Naive thymus-derived CD4-positive, alpha-beta T cell (primary cell): ENCODE measurements at regions not wholly inside any gene's neighbourhood (a gene's known extent, or its start where the extent isn't known, plus 50 kb on each side); places are given as distances from the start of the nearest gene placed in this dataset.
A peak's percentile ranks its signal among the peaks of the same experiment; 100 is the strongest.

Experiments
- ATAC-seq: fragments of 150-1000 bp; cut with Tn5 transposase; 2 replicates; pipeline ENCODE4 v1.10.0; 2021; ENCODE audit warnings: mild to moderate bottlenecking, moderate library complexity
- CTCF ChIA-PET: fragments of 350-600 bp; sonication (Branson Sonifier 250); formaldehyde crosslinking; loops from one replicate; lab custom pipeline; 2021; ENCODE audit warnings: antibody characterized with exemption; lab: Charles Lee
- POLR2A ChIA-PET: fragments of 350-600 bp; sonication (Branson Sonifier 250); formaldehyde crosslinking; loops from one replicate; lab custom pipeline; 2021; ENCODE audit warnings: antibody characterized with exemption, inconsistent platforms; lab: Charles Lee
- DNase-seq, 9 donors: peaks; one replicate each; pipeline versions ENCODE4 v3.0.0 to v3.0.0-alpha.2; 2020 to 2022; ENCODE audit warnings: mixed read lengths in 1 of 9
- H3K27ac ChIP-seq: one replicate; pipeline ENCODE4 v1.7.0; 2013; ENCODE audit warnings: mild to moderate bottlenecking, low read depth, low read length, moderate library complexity
- H3K27me3 ChIP-seq, 2 donors: one replicate each; pipeline ENCODE4 v1.7.0; 2013; ENCODE audit warnings: low read length in 2 of 2, mild to moderate bottlenecking in 2 of 2, moderate library complexity in 2 of 2; ENCODE audit not compliant: control insufficient read depth in 2 of 2, insufficient read depth in 2 of 2
- H3K36me3 ChIP-seq, 3 experiments: 1 replicate in 2 of 3; 2 replicates in 1 of 3; pipeline ENCODE4 v1.7.0; 2013; ENCODE audit warnings: low read length in 3 of 3, mild to moderate bottlenecking in 3 of 3, moderate library complexity in 1 of 3; ENCODE audit not compliant: insufficient read depth in 3 of 3, control insufficient read depth in 2 of 3
- H3K4me1 ChIP-seq, 2 donors: one replicate each; pipeline ENCODE4 v1.7.0; 2013; ENCODE audit warnings: low read length in 2 of 2, mild to moderate bottlenecking in 2 of 2, moderate library complexity in 1 of 2; ENCODE audit not compliant: control insufficient read depth in 2 of 2, insufficient read depth in 2 of 2
- H3K4me3 ChIP-seq: 2 replicates; pipeline ENCODE4 v1.7.0; 2013; ENCODE audit warnings: mild to moderate bottlenecking, low read length
- H3K9me3 ChIP-seq, 3 experiments: 1 replicate in 2 of 3; 2 replicates in 1 of 3; pipeline ENCODE4 v1.7.0; 2013; ENCODE audit warnings: low read length in 3 of 3; ENCODE audit not compliant: control insufficient read depth in 2 of 3
- H3K27ac Mint-ChIP-seq, 9 donors: one replicate each; pipeline ENCODE4 v1.8.0; 2020 to 2022; ENCODE audit warnings: mixed read lengths in 9 of 9, mild to moderate bottlenecking in 8 of 9, moderate library complexity in 5 of 9, inconsistent platforms in 2 of 9
- H3K27me3 Mint-ChIP-seq, 5 donors: one replicate each; pipeline ENCODE4 v1.8.0; 2021 to 2022; ENCODE audit warnings: mixed read lengths in 5 of 5, mild to moderate bottlenecking in 1 of 5
- H3K36me3 Mint-ChIP-seq, 5 donors: one replicate each; pipeline ENCODE4 v1.8.0; 2020 to 2022; ENCODE audit warnings: mixed read lengths in 5 of 5, mild to moderate bottlenecking in 3 of 5, inconsistent platforms in 1 of 5
- H3K4me1 Mint-ChIP-seq, 7 donors: one replicate each; pipeline ENCODE4 v1.8.0; 2020 to 2022; ENCODE audit warnings: mixed read lengths in 7 of 7, mild to moderate bottlenecking in 3 of 7, inconsistent platforms in 1 of 7
- H3K4me3 Mint-ChIP-seq, 10 donors: one replicate each; pipeline ENCODE4 v1.8.0; 2020 to 2022; ENCODE audit warnings: mild to moderate bottlenecking in 10 of 10, mixed read lengths in 10 of 10, moderate library complexity in 6 of 10, inconsistent platforms in 2 of 10
- H3K9me3 Mint-ChIP-seq, 11 donors: one replicate each; pipeline ENCODE4 v1.8.0; 2020 to 2022; ENCODE audit warnings: mixed read lengths in 11 of 11, mild to moderate bottlenecking in 4 of 11, inconsistent platforms in 1 of 11, moderate library complexity in 1 of 11
- intact Hi-C, 2 donors: fragments of 100-400 bp; cut with micrococcal nuclease; formaldehyde crosslinking; loops; one replicate each; pipeline ENCODE4 v1.15.1; 2023

- Mint-ChIP-seq H3K9me3 (no peaks in the 10 kb centered on the region), H3K4me3 (no peak overlapping the region), H3K4me1 (peaks cover 0 to 1% (median 0%) of the 10 kb centered on the region in 7 donors), H3K27me3 (peaks cover 0 to 7% (median 4%) of the 10 kb centered on the region in 5 donors), H3K36me3 (no peaks in the 10 kb centered on the region), H3K27ac (no peak overlapping the region)
- Histone ChIP-seq H3K4me3 (no peak overlapping the region), H3K4me1 (no peaks in the 10 kb centered on the region), H3K27ac (no peak overlapping the region), H3K27me3 (no peaks in the 10 kb centered on the region), H3K36me3 (no peaks in the 10 kb centered on the region), H3K9me3 (no peaks in the 10 kb centered on the region)
- ATAC-seq (peak; percentile 22), DNase-seq (no peak)
- CTCF ChIA-PET, result no interaction called here
- intact Hi-C loops, result no loop called here
- POLR2A ChIA-PET, result no interaction called here
Observed at GRCh38 chr11:69880826-69881445, 61.7 kb upstream of the FGF3 start.

- H3K4me1 Mint-ChIP-seq, result peaks cover 0 to 1% (median 0%) of the 10 kb centered on the region in 7 donors
- no peaks in the 10 kb centered on the region for H3K36me3 Mint-ChIP-seq
- no peak for ATAC-seq
- peaks cover 0 to 4% (median 0%) of the 10 kb centered on the region in 5 donors for H3K27me3 Mint-ChIP-seq
- Histone ChIP-seq H3K4me1 (no peaks in the 10 kb centered on the region), H3K36me3 (no peaks in the 10 kb centered on the region), H3K27ac (no peak overlapping the region), H3K27me3 (no peaks in the 10 kb centered on the region), H3K9me3 (no peaks in the 10 kb centered on the region), H3K4me3 (no peak overlapping the region)
- DNase-seq, result no peak
- H3K9me3 Mint-ChIP-seq, result no peaks in the 10 kb centered on the region
- no peak overlapping the region for H3K4me3 Mint-ChIP-seq
- ChIA-PET CTCF (no interaction called here), POLR2A (no interaction called here)
- no peak overlapping the region for H3K27ac Mint-ChIP-seq
- intact Hi-C loops, result no loop called here
Observed at GRCh38 chr11:69881467-69882269, 62.5 kb upstream of the FGF3 start.

DNA sequence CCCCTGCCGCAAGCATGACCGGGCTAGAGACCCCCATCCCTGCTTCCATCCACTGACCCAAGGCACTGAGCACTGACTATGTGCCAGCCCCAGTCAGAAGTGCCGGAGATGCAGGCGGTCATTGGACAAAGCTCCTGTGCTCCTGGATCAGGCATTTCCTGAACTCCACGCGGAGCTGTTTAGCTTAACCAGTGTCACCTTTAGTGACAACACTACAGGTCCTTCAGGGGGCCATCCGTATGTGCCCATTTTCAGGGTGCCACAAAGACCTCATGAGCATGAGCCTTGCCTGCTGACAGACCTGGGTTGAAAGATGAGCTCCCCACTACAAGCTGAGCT, 63.0 kb upstream of the FGF3 start:
- Mint-ChIP-seq H3K4me1 (peaks cover 0 to 1% (median 0%) of the 10 kb centered on the region in 7 donors), H3K36me3 (no peaks in the 10 kb centered on the region), H3K4me3 (no peak overlapping the region), H3K27me3 (peaks cover 0 to 4% (median 0%) of the 10 kb centered on the region in 5 donors), H3K9me3 (no peaks in the 10 kb centered on the region), H3K27ac (no peak overlapping the region)
- POLR2A ChIA-PET, result interaction anchor here (0.6 kb wide), 1 partner anchor 1648 kb away, joined by 3 read pairs; no protein-coding TSS in a partner anchor
- Histone ChIP-seq H3K4me1 (no peaks in the 10 kb centered on the region), H3K27me3 (no peaks in the 10 kb centered on the region), H3K9me3 (no peaks in the 10 kb centered on the region), H3K4me3 (no peak overlapping the region), H3K27ac (no peak overlapping the region), H3K36me3 (no peaks in the 10 kb centered on the region)
- CTCF ChIA-PET, result no interaction called here
- intact Hi-C loops, result no loop called here
- no peak for ATAC-seq
- no peak for DNase-seq

DNA sequence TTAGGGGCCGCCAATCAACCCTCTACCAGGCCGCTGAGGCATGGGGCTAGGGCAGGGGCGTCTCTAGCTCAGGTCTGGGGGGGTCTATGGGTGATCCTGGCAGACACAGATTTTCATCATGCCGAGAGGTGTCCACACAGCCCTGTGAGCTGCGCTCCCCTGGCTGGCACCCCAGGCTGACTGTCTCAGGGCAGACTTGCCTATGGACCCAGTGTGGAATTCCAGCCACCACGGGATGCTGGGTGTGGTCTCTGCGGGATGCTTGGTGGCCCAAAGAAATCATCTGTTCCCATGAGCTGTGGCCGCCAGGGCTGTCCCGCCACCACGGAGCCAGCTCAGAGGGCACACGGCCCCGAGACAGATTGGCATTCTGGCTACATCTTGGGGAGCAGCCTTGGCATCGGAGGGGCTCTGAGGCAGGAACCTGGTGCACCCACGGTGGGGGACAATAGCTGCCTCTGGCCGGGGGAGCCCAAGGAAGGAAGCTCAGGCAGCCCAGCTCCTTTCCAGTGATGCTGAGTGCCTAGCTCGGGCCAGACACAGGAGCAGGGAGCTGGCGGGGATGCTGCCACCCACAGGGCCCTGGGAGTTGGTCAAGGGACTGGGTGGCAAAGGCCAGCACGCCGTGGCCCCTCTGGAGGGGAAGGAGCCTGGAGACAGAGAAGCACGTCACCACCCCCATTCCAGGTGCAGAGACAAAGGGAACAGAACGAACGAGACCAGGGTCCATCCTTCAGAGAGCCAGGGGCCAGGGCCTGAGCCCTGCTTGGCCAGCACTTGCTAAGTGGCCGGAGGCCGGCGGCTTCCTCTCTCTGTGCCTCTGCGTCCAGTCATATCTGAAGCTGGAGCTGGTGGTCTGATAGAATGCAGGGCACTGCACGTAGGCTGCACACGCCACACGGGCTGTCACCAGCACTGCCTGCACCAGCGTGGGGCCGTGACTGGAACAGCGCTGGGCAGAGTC, 64.4 kb upstream of the FGF3 start:
- DNase-seq, result no peak
- peaks cover 0 to 4% (median 0%) of the 10 kb centered on the region in 5 donors for H3K27me3 Mint-ChIP-seq

DNA sequence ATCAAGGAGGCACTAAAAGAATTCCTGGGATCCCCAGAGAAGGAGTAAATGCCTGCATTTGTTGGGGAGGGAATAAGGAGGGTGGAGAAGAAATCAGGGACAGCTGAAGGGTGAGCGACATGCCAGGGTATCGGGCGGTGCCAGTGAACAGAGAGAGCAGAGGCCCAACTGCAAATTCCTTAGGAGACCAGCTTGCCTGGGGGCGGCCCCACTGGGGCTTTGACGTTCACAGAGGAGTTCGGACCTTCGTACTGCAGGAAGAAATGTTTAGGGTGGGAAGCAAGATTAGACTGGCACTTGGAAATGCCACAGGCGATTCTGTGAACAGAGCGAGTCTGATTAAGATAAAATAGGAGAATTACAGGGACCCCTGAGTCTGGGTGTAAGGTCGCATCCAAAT, 65.1 kb upstream of the FGF3 start:
- Mint-ChIP-seq H3K27me3 (peaks cover 0 to 7% (median 0%) of the 10 kb centered on the region in 5 donors), H3K36me3 (no peaks in the 10 kb centered on the region), H3K4me1 (peaks cover 0 to 5% (median 1%) of the 10 kb centered on the region in 7 donors), H3K27ac (no peak overlapping the region), H3K4me3 (no peak overlapping the region), H3K9me3 (no peaks in the 10 kb centered on the region)
- H3K9me3 ChIP-seq, result no peaks in the 10 kb centered on the region
- ATAC-seq (no peak), DNase-seq (no peak)
- ChIA-PET CTCF (no interaction called here), POLR2A (no interaction called here)
- no peaks in the 10 kb centered on the region for H3K36me3 ChIP-seq
- H3K27me3 ChIP-seq, result no peaks in the 10 kb centered on the region
- intact Hi-C loops, result no loop called here
- H3K27ac ChIP-seq, result no peak overlapping the region
- H3K4me3 ChIP-seq, result no peak overlapping the region
- no peaks in the 10 kb centered on the region for H3K4me1 ChIP-seq

More for the DNA sequence above, 64.4 kb upstream of the FGF3 start:
- H3K27ac Mint-ChIP-seq, result no peak overlapping the region
- Histone ChIP-seq H3K4me3 (no peak overlapping the region), H3K27ac (no peak overlapping the region), H3K36me3 (no peaks in the 10 kb centered on the region), H3K27me3 (no peaks in the 10 kb centered on the region), H3K4me1 (no peaks in the 10 kb centered on the region), H3K9me3 (no peaks in the 10 kb centered on the region)
- H3K4me1 Mint-ChIP-seq, result peaks cover 0 to 5% (median 1%) of the 10 kb centered on the region in 7 donors
- ChIA-PET POLR2A (no interaction called here), CTCF (interaction anchor here (0.7 kb wide), 1 partner anchor 137 kb away, joined by 4 read pairs; no protein-coding TSS in a partner anchor)
- no peak for ATAC-seq
- no peaks in the 10 kb centered on the region for H3K9me3 Mint-ChIP-seq
- H3K4me3 Mint-ChIP-seq, result no peak overlapping the region
- H3K36me3 Mint-ChIP-seq, result no peaks in the 10 kb centered on the region
- intact Hi-C loops, result no loop called here

GRCh38 chr11:69884751-69885150, 65.5 kb upstream of the FGF3 start:
- ChIA-PET CTCF (no interaction called here), POLR2A (no interaction called here)
- Mint-ChIP-seq H3K4me3 (no peak overlapping the region), H3K36me3 (no peaks in the 10 kb centered on the region), H3K27me3 (peaks cover 1 to 12% (median 3%) of the 10 kb centered on the region in 5 donors), H3K9me3 (no peaks in the 10 kb centered on the region), H3K27ac (no peak overlapping the region), H3K4me1 (peaks cover 0 to 5% (median 1%) of the 10 kb centered on the region in 7 donors)
- no peaks in the 10 kb centered on the region for H3K36me3 ChIP-seq
- no peak overlapping the region for H3K27ac ChIP-seq
- H3K4me3 ChIP-seq, result no peak overlapping the region
- H3K9me3 ChIP-seq, result no peaks in the 10 kb centered on the region
- no peak for DNase-seq
- no peaks in the 10 kb centered on the region for H3K27me3 ChIP-seq
- intact Hi-C loops, result no loop called here
- ATAC-seq, result no peak
- H3K4me1 ChIP-seq, result no peaks in the 10 kb centered on the region
